ENCODE measurements at regions not wholly inside any gene's neighbourhood (a gene's known extent, or its start where the extent isn't known, plus 50 kb on each side); places are given as distances from the start of the nearest gene placed in this dataset.

GRCh38 chr4:74654230-74654681 is 140.1 kb downstream of the BTC start:
- Histone ChIP-seq H3K9me2 (ENCODE audit: low read depth, low read length) (no peaks in the 10 kb centered on the region), H3F3A (ENCODE audit: insufficient read depth, low read length) (no peaks in the 10 kb centered on the region), H3K4me3 (ENCODE audit: low read depth, low read length, poor library complexity, severe bottlenecking) (no peak overlapping the region), H3K4me2 (ENCODE audit: low read length) (no peak overlapping the region), H4K20me1 (ENCODE audit: insufficient read depth, low read length) (no peaks in the 10 kb centered on the region), H3K9ac (ENCODE audit: low read length) (no peak overlapping the region), H3K9me3 (ENCODE audit: low read length) (no peaks in the 10 kb centered on the region), H3K36me3 (ENCODE audit: insufficient read depth, low read length) (no peaks in the 10 kb centered on the region), H3K27ac (ENCODE audit: low read depth, low read length, poor library complexity, severe bottlenecking) (no peak overlapping the region), H3K4me1 (ENCODE audit: insufficient read depth, low read length, severe bottlenecking) (no peaks in the 10 kb centered on the region), H3K79me2 (ENCODE audit: insufficient read depth, low read length) (no peaks in the 10 kb centered on the region), H3K27me3 (ENCODE audit: insufficient read depth, low read length) (no peaks in the 10 kb centered on the region), H2AFZ (ENCODE audit: low read length) (no peak overlapping the region)
- TF ChIP-seq CTCF (IDR thresholded peaks at IDR 0.05; ENCODE audit: low read length): no peak
- TF ChIP-seq EZH2 (IDR thresholded peaks at IDR 0.05; ENCODE audit: borderline replicate concordance, low read length): no peak

- H3K27ac ChIP-seq (ENCODE audit: low read depth, low read length, poor library complexity, severe bottlenecking): no peak overlapping the region
Observed at GRCh38 chr4:74656596-74656995, 137.7 kb downstream of the BTC start.

DNA sequence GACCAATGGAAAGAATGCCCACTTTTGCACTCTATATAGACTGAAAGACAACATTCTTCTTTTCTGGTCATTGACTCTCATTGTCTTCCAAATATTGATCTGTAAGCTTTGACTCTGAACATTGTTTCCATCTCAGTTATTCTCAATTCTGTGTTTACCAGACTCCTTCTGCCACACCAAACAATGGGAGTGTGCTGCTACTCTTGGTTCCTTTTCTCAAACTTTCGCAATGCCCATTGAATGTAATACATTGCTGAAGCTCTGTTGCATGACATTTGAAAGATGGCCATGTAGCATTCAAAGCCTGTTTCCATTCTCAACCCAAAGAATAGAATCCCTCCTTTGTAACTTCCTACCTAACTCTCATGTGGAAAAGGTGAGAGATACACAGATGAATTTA is 136.2 kb downstream of the BTC start:
- H3K4me2 ChIP-seq (ENCODE audit: low read length): no peak overlapping the region
- H3K9ac ChIP-seq (ENCODE audit: low read length): no peak overlapping the region
- TF ChIP-seq EZH2 (IDR thresholded peaks at IDR 0.05; ENCODE audit: borderline replicate concordance, low read length) (no peak), CTCF (IDR thresholded peaks at IDR 0.05; ENCODE audit: low read length) (no peak)
- no peaks in the 10 kb centered on the region for H3K27me3 ChIP-seq (ENCODE audit: insufficient read depth, low read length)
- H3K27ac ChIP-seq (ENCODE audit: low read depth, low read length, poor library complexity, severe bottlenecking): no peak overlapping the region
- no peaks in the 10 kb centered on the region for H3K9me3 ChIP-seq (ENCODE audit: low read length)
- no peak overlapping the region for H3K4me3 ChIP-seq (ENCODE audit: low read depth, low read length, poor library complexity, severe bottlenecking)
- no peaks in the 10 kb centered on the region for H3K4me1 ChIP-seq (ENCODE audit: insufficient read depth, low read length, severe bottlenecking)
- H4K20me1 ChIP-seq (ENCODE audit: insufficient read depth, low read length): no peaks in the 10 kb centered on the region
- H3K79me2 ChIP-seq (ENCODE audit: insufficient read depth, low read length): no peaks in the 10 kb centered on the region
- no peak overlapping the region for H2AFZ ChIP-seq (ENCODE audit: low read length)
- no peaks in the 10 kb centered on the region for H3K36me3 ChIP-seq (ENCODE audit: insufficient read depth, low read length)
- no peaks in the 10 kb centered on the region for H3K9me2 ChIP-seq (ENCODE audit: low read depth, low read length)
- H3F3A ChIP-seq (ENCODE audit: insufficient read depth, low read length): no peaks in the 10 kb centered on the region

More at GRCh38 chr4:74656596-74656995, 137.7 kb downstream of the BTC start:
- H2AFZ ChIP-seq (ENCODE audit: low read length): no peak overlapping the region
- H3K36me3 ChIP-seq (ENCODE audit: insufficient read depth, low read length): no peaks in the 10 kb centered on the region
- H3K4me1 ChIP-seq (ENCODE audit: insufficient read depth, low read length, severe bottlenecking): no peaks in the 10 kb centered on the region
- no peaks in the 10 kb centered on the region for H3K79me2 ChIP-seq (ENCODE audit: insufficient read depth, low read length)
- H3K4me3 ChIP-seq (ENCODE audit: low read depth, low read length, poor library complexity, severe bottlenecking): no peak overlapping the region
- H3K27me3 ChIP-seq (ENCODE audit: insufficient read depth, low read length): no peaks in the 10 kb centered on the region
- H4K20me1 ChIP-seq (ENCODE audit: insufficient read depth, low read length): no peaks in the 10 kb centered on the region
- H3K9me2 ChIP-seq (ENCODE audit: low read depth, low read length): no peaks in the 10 kb centered on the region
- no peak overlapping the region for H3K9ac ChIP-seq (ENCODE audit: low read length)
- no peaks in the 10 kb centered on the region for H3K9me3 ChIP-seq (ENCODE audit: low read length)
- H3F3A ChIP-seq (ENCODE audit: insufficient read depth, low read length): no peaks in the 10 kb centered on the region
- TF ChIP-seq EZH2 (IDR thresholded peaks at IDR 0.05; ENCODE audit: borderline replicate concordance, low read length) (no peak), CTCF (IDR thresholded peaks at IDR 0.05; ENCODE audit: low read length) (no peak)
- H3K4me2 ChIP-seq (ENCODE audit: low read length): no peak overlapping the region
